ENCODE measurements at regions not wholly inside any gene's neighbourhood (a gene's known extent, or its start where the extent isn't known, plus 50 kb on each side); places are given as distances from the start of the nearest gene placed in this dataset.
"Not testable (repeated sequence)": the region's sequence is repeated elsewhere in the genome, so short reads cannot be mapped to it uniquely, and the experiment has no call there.

GRCh38 chr18:22563164-22563583 is 145.5 kb upstream of the CTAGE1 start:
- DNase-seq (ENCODE audit: low spot score) (no peak), ATAC-seq (peak; percentile 71)

- no peak for DNase-seq (ENCODE audit: low spot score)
- ATAC-seq: no peak
Observed at GRCh38 chr18:22564036-22564435, 146.3 kb upstream of the CTAGE1 start.

GRCh38 chr18:22566703-22567420 is 149.1 kb upstream of the CTAGE1 start:
- DNase-seq (ENCODE audit: low spot score) (no peak), ATAC-seq (no peak)

GRCh38 chr18:22567794-22568193 is 150.1 kb upstream of the CTAGE1 start:
- no peak for DNase-seq (ENCODE audit: low spot score)
- no peak for ATAC-seq

GRCh38 chr18:22570492-22570891 is 152.8 kb upstream of the CTAGE1 start:
- DNase-seq (ENCODE audit: low spot score) (no peak), ATAC-seq (no peak)

- ATAC-seq (no peak), DNase-seq (ENCODE audit: low spot score) (no peak)
Observed at GRCh38 chr18:22572341-22572740, 154.6 kb upstream of the CTAGE1 start.

GRCh38 chr18:22579271-22579670 is 161.6 kb upstream of the CTAGE1 start:
- no peak for ATAC-seq

GRCh38 chr18:22585333-22585732 is 167.6 kb upstream of the CTAGE1 start:
- ATAC-seq (no peak), DNase-seq (ENCODE audit: low spot score) (no peak)

More at GRCh38 chr18:22579271-22579670, 161.6 kb upstream of the CTAGE1 start:
- no peak for DNase-seq (ENCODE audit: low spot score)

- ATAC-seq (peak; percentile 54), DNase-seq (ENCODE audit: low spot score) (no peak)
Observed at GRCh38 chr18:22585821-22586220, 168.1 kb upstream of the CTAGE1 start.

- DNase-seq (ENCODE audit: low spot score) (no peak), ATAC-seq (no peak)
Observed at GRCh38 chr18:22591222-22591621, 173.5 kb upstream of the CTAGE1 start.

GRCh38 chr18:22594155-22594690 is 176.5 kb upstream of the CTAGE1 start:
- DNase-seq (ENCODE audit: low spot score): no peak
- no peak for ATAC-seq

GRCh38 chr18:22601481-22601880 is 183.8 kb upstream of the CTAGE1 start:
- no peak for DNase-seq (ENCODE audit: low spot score)
- no peak for ATAC-seq

GRCh38 chr18:22602456-22602855 is 184.7 kb upstream of the CTAGE1 start:
- DNase-seq (ENCODE audit: low spot score); ATAC-seq: not testable (repeated sequence)

GRCh38 chr18:22603902-22604301 is 186.2 kb upstream of the CTAGE1 start:
- DNase-seq (ENCODE audit: low spot score) (no peak), ATAC-seq (no peak)

GRCh38 chr18:22604390-22604985 is 186.8 kb upstream of the CTAGE1 start:
- DNase-seq (ENCODE audit: low spot score): peak; percentile 70
- ATAC-seq: peak; percentile 77

- DNase-seq (ENCODE audit: low spot score): peak; percentile 53
- peak; percentile 45 for ATAC-seq
Observed at GRCh38 chr18:22604986-22605421, 187.3 kb upstream of the CTAGE1 start.

GRCh38 chr18:22605736-22606135 is 188.0 kb upstream of the CTAGE1 start:
- ATAC-seq (no peak), DNase-seq (ENCODE audit: low spot score) (no peak)

- DNase-seq (ENCODE audit: low spot score) (no peak), ATAC-seq (no peak)
Observed at GRCh38 chr18:22606563-22607283, 189.0 kb upstream of the CTAGE1 start.

GRCh38 chr18:22607284-22607635 is 189.5 kb upstream of the CTAGE1 start:
- ATAC-seq: no peak
- no peak for DNase-seq (ENCODE audit: low spot score)

GRCh38 chr18:22608847-22609246 is 191.1 kb upstream of the CTAGE1 start:
- ATAC-seq: no peak
- no peak for DNase-seq (ENCODE audit: low spot score)

GRCh38 chr18:22609642-22610041 is 191.9 kb upstream of the CTAGE1 start:
- DNase-seq (ENCODE audit: low spot score): peak; percentile 64
- peak; percentile 53 for ATAC-seq
